HepG2 (cell line): ENCODE measurements at regions not wholly inside any gene's neighbourhood (a gene's known extent, or its start where the extent isn't known, plus 50 kb on each side); places are given as distances from the start of the nearest gene placed in this dataset.

Source experiments
- FIP1L1 ChIP-seq: fragments of 200-400 bp; formaldehyde crosslinking; IDR thresholded peaks from 2 replicates; pipeline ENCODE4 v1.6.1; 2018; ENCODE audit warnings: low read depth, mild to moderate bottlenecking, low read length, moderate library complexity, borderline replicate concordance; ENCODE audit not compliant: insufficient read depth
- TF ChIP-seq, protein P1 (sequence below): sonication (generic); formaldehyde crosslinking; IDR thresholded peaks from 2 replicates; pipeline ENCODE4 v1.4.0; 2020; ENCODE audit warnings: mild to moderate bottlenecking, missing genetic modification reagents, borderline replicate concordance

DNA sequence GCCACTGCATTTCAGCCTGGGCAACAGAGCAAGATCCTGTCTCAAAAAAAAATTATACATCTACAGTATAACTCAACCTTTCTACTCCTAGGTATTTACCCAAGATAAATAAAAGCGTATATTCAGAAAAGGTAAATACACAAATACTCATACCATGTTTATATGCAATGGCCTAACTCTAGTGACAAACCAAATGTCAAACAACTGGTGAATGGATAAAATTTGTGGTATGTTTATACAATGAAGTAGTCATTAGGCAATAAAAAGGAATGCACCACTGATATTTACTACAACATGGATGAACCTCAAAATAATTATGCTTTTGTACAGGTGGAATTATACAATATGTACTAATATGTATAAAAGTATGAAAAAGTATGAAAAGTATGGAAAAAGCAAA is 174.2 kb upstream of the GORAB start:
- TF ChIP-seq, protein P1, sequence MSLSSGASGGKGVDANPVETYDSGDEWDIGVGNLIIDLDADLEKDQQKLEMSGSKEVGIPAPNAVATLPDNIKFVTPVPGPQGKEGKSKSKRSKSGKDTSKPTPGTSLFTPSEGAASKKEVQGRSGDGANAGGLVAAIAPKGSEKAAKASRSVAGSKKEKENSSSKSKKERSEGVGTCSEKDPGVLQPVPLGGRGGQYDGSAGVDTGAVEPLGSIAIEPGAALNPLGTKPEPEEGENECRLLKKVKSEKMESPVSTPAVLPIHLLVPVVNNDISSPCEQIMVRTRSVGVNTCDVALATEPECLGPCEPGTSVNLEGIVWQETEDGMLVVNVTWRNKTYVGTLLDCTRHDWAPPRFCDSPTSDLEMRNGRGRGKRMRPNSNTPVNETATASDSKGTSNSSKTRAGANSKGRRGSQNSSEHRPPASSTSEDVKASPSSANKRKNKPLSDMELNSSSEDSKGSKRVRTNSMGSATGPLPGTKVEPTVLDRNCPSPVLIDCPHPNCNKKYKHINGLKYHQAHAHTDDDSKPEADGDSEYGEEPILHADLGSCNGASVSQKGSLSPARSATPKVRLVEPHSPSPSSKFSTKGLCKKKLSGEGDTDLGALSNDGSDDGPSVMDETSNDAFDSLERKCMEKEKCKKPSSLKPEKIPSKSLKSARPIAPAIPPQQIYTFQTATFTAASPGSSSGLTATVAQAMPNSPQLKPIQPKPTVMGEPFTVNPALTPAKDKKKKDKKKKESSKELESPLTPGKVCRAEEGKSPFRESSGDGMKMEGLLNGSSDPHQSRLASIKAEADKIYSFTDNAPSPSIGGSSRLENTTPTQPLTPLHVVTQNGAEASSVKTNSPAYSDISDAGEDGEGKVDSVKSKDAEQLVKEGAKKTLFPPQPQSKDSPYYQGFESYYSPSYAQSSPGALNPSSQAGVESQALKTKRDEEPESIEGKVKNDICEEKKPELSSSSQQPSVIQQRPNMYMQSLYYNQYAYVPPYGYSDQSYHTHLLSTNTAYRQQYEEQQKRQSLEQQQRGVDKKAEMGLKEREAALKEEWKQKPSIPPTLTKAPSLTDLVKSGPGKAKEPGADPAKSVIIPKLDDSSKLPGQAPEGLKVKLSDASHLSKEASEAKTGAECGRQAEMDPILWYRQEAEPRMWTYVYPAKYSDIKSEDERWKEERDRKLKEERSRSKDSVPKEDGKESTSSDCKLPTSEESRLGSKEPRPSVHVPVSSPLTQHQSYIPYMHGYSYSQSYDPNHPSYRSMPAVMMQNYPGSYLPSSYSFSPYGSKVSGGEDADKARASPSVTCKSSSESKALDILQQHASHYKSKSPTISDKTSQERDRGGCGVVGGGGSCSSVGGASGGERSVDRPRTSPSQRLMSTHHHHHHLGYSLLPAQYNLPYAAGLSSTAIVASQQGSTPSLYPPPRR (CRISPR knock-in tag): no peak
- no peak for TF ChIP-seq FIP1L1
